Ectodermal cell (in vitro differentiated cells): ENCODE measurements at regions not wholly inside any gene's neighbourhood (a gene's known extent, or its start where the extent isn't known, plus 50 kb on each side); places are given as distances from the start of the nearest gene placed in this dataset.
"Not testable (repeated sequence)": the region's sequence is repeated elsewhere in the genome, so short reads cannot be mapped to it uniquely, and the experiment has no call there.

Experiments
- H3K27ac ChIP-seq: 2 replicates; pipeline ENCODE4 v1.7.0; 2013; ENCODE audit warnings: mild to moderate bottlenecking, low read depth, low read length; ENCODE audit not compliant: insufficient read depth, poor library complexity, severe bottlenecking
- H3K27me3 ChIP-seq: 2 replicates; pipeline ENCODE4 v1.7.0; 2013; ENCODE audit warnings: mild to moderate bottlenecking, low read length; ENCODE audit not compliant: insufficient read depth, control insufficient read depth, poor library complexity, severe bottlenecking
- H3K36me3 ChIP-seq: one replicate; pipeline ENCODE4 v1.7.0; 2013; ENCODE audit warnings: low read length; ENCODE audit not compliant: control insufficient read depth, insufficient read depth
- H3K4me1 ChIP-seq: one replicate; pipeline ENCODE4 v1.7.0; 2013; ENCODE audit warnings: low read length; ENCODE audit not compliant: control insufficient read depth, insufficient read depth
- H3K4me3 ChIP-seq: 2 replicates; pipeline ENCODE4 v1.7.0; 2013; ENCODE audit warnings: low read depth, low read length, control low read depth; ENCODE audit not compliant: insufficient read depth
- H3K9me3 ChIP-seq: 2 replicates; pipeline ENCODE4 v1.7.0; 2013; ENCODE audit warnings: mild to moderate bottlenecking, low read length, moderate library complexity; ENCODE audit not compliant: control insufficient read depth
- WGBS, 2 experiments: methylation state at CpG; one replicate each; pipeline ENCODE4 v1.1.7; 2013; ENCODE audit warnings: missing lambda C conversion rate in 2 of 2; 5-methylcytosine and 5-hydroxymethylcytosine counted together

- not testable (repeated sequence) for H3K27me3 ChIP-seq, H3K4me3 ChIP-seq, H3K9me3 ChIP-seq, H3K36me3 ChIP-seq, H3K4me1 ChIP-seq, H3K27ac ChIP-seq
- WGBS, 2 experiments, result 98 to 100% methylated on average over 2 of the region's 2 CpGs
Measured at GRCh38 chr16:75833385-75833784, 107.1 kb upstream of the CPHXL start.

- Histone ChIP-seq H3K27me3 (peaks cover 16% of the 10 kb centered on the region), H3K36me3 (no peaks in the 10 kb centered on the region), H3K9me3 (no peaks in the 10 kb centered on the region), H3K4me1 (no peaks in the 10 kb centered on the region), H3K27ac (no peak overlapping the region), H3K4me3 (no peak overlapping the region)
- 24% methylated on average over 2 of the region's 2 CpGs for WGBS, 2 experiments
Measured at GRCh38 chr16:75836347-75837010, 110.2 kb upstream of the CPHXL start.

GRCh38 chr16:75837264-75837663, 111.0 kb upstream of the CPHXL start:
- 59 to 71% methylated on average over 2 of the region's 2 CpGs for WGBS, 2 experiments
- Histone ChIP-seq H3K4me3 (no peak overlapping the region), H3K4me1 (no peaks in the 10 kb centered on the region), H3K9me3 (no peaks in the 10 kb centered on the region), H3K27me3 (peaks cover 16% of the 10 kb centered on the region), H3K36me3 (no peaks in the 10 kb centered on the region), H3K27ac (no peak overlapping the region)

- H3K4me1 ChIP-seq, result no peaks in the 10 kb centered on the region
- 78% methylated on average over 2 of the region's 2 CpGs for WGBS, 2 experiments
- no peak overlapping the region for H3K4me3 ChIP-seq
- H3K27ac ChIP-seq, result no peak overlapping the region
- no peaks in the 10 kb centered on the region for H3K9me3 ChIP-seq
- H3K27me3 ChIP-seq, result peaks cover 16% of the 10 kb centered on the region
- H3K36me3 ChIP-seq, result no peaks in the 10 kb centered on the region
Measured at GRCh38 chr16:75837681-75838080, 111.4 kb upstream of the CPHXL start.

GRCh38 chr16:75841517-75841916, 115.2 kb upstream of the CPHXL start:
- WGBS, 2 experiments, result 40% methylated on average over 1 of the region's 1 CpG; no CpG with 5 or more reads in 1 of the 2 experiments
- H3K27ac ChIP-seq, result no peak overlapping the region
- no peaks in the 10 kb centered on the region for H3K36me3 ChIP-seq
- H3K4me3 ChIP-seq, result no peak overlapping the region
- no peaks in the 10 kb centered on the region for H3K9me3 ChIP-seq
- no peaks in the 10 kb centered on the region for H3K4me1 ChIP-seq
- peaks cover 16% of the 10 kb centered on the region for H3K27me3 ChIP-seq

- Histone ChIP-seq H3K9me3 (no peaks in the 10 kb centered on the region), H3K27ac (no peak overlapping the region), H3K4me3 (no peak overlapping the region), H3K36me3 (no peaks in the 10 kb centered on the region), H3K4me1 (no peaks in the 10 kb centered on the region), H3K27me3 (no peaks in the 10 kb centered on the region)
- 80% methylated on average over 1 of the region's 1 CpG; no CpG with 5 or more reads in 1 of the 2 experiments for WGBS, 2 experiments
Measured at GRCh38 chr16:75847172-75847571, 120.9 kb upstream of the CPHXL start.

GRCh38 chr16:75854152-75854551, 127.9 kb upstream of the CPHXL start:
- no peak overlapping the region for H3K27ac ChIP-seq
- no peak overlapping the region for H3K4me3 ChIP-seq
- H3K36me3 ChIP-seq, result no peaks in the 10 kb centered on the region
- no peaks in the 10 kb centered on the region for H3K9me3 ChIP-seq
- no peaks in the 10 kb centered on the region for H3K4me1 ChIP-seq
- 88 to 89% methylated on average over 4 of the region's 4 CpGs for WGBS, 2 experiments
- H3K27me3 ChIP-seq, result no peaks in the 10 kb centered on the region

- Histone ChIP-seq H3K27me3 (no peaks in the 10 kb centered on the region), H3K4me1 (no peaks in the 10 kb centered on the region), H3K36me3 (no peaks in the 10 kb centered on the region), H3K9me3 (no peaks in the 10 kb centered on the region), H3K4me3 (no peak overlapping the region), H3K27ac (no peak overlapping the region)
- WGBS, 2 experiments, result 79% methylated on average over 12 to 14 of the region's 14 CpGs
Measured at GRCh38 chr16:75860326-75861053, 134.2 kb upstream of the CPHXL start.

- Histone ChIP-seq H3K27ac (no peak overlapping the region), H3K27me3 (no peaks in the 10 kb centered on the region), H3K4me3 (no peak overlapping the region), H3K4me1 (no peaks in the 10 kb centered on the region), H3K36me3 (no peaks in the 10 kb centered on the region), H3K9me3 (no peaks in the 10 kb centered on the region)
- WGBS, 2 experiments, result 88 to 93% methylated on average over 10 of the region's 10 CpGs
Measured at GRCh38 chr16:75861311-75862097, 135.2 kb upstream of the CPHXL start.

GRCh38 chr16:75862098-75862386, 135.8 kb upstream of the CPHXL start:
- Histone ChIP-seq H3K4me3 (no peak overlapping the region), H3K27me3 (no peaks in the 10 kb centered on the region), H3K36me3 (no peaks in the 10 kb centered on the region), H3K27ac (no peak overlapping the region), H3K9me3 (no peaks in the 10 kb centered on the region), H3K4me1 (no peaks in the 10 kb centered on the region)
- 91 to 95% methylated on average over 8 of the region's 8 CpGs for whole genome bisulfite sequencing, 2 experiments
